A673 (cell line): ENCODE measurements at regions not wholly inside any gene's neighbourhood (a gene's known extent, or its start where the extent isn't known, plus 50 kb on each side); places are given as distances from the start of the nearest gene placed in this dataset.

Experiments
- BruUV-seq: library from RNA; stranded (reverse); fragments of 400-500 nt; replicated peaks from 2 replicates; lab custom pipeline; 2021; lab: Mats Ljungman, UMichigan
- CTCF ChIA-PET: fragments of 300-600 bp; sonication (Branson Sonifier 250); formaldehyde crosslinking; loops from one replicate; lab custom pipeline; 2022; ENCODE audit warnings: antibody characterized with exemption; lab: Charles Lee
- POLR2A ChIA-PET: fragments of 300-600 bp; sonication (Branson Sonifier 250); formaldehyde crosslinking; loops from one replicate; lab custom pipeline; 2022; ENCODE audit warnings: antibody characterized with exemption; ENCODE audit not compliant: low non-redundant PET; lab: Charles Lee
- DNase-seq: peaks from one replicate; pipeline ENCODE4 v3.0.0-alpha.2; 2015; ENCODE audit warnings: low spot score
- H3K27ac ChIP-seq: fragments of 200-600 bp; sonication (generic); 2 replicates; pipeline ENCODE4 v1.5.1; 2016; ENCODE audit warnings: mixed run types, low read depth, mild to moderate bottlenecking, mixed read lengths, antibody characterized with exemption, low read length; ENCODE audit not compliant: poor library complexity, severe bottlenecking
- H3K27me3 ChIP-seq: fragments of 200-600 bp; sonication (generic); replicated peaks from 2 replicates; pipeline ENCODE4 v1.6.1; 2017; ENCODE audit warnings: mixed run types, low read depth, mild to moderate bottlenecking, mixed read lengths, antibody characterized with exemption, low read length; ENCODE audit not compliant: insufficient read depth, poor library complexity
- H3K36me3 ChIP-seq: fragments of 200-600 bp; sonication (generic); 2 replicates; pipeline ENCODE4 v1.6.1; 2016; ENCODE audit warnings: mixed run types, mild to moderate bottlenecking, mixed read lengths, antibody characterized with exemption, low read length; ENCODE audit not compliant: insufficient read depth, poor library complexity, severe bottlenecking
- H3K4me1 ChIP-seq: fragments of 200-600 bp; sonication (generic); 2 replicates; pipeline ENCODE4 v1.6.1; 2017; ENCODE audit warnings: mixed run types, mild to moderate bottlenecking, mixed read lengths, antibody characterized with exemption, low read length; ENCODE audit not compliant: insufficient read depth, poor library complexity, severe bottlenecking
- H3K4me3 ChIP-seq: fragments of 200-600 bp; sonication (generic); 2 replicates; pipeline ENCODE4 v1.5.1; 2016; ENCODE audit warnings: low read depth, mixed run types, mild to moderate bottlenecking, mixed read lengths, low read length; ENCODE audit not compliant: poor library complexity, severe bottlenecking
- H3K9me3 ChIP-seq: fragments of 200-600 bp; sonication (generic); 2 replicates; pipeline ENCODE4 v1.6.1; 2016; ENCODE audit warnings: mixed run types, low read depth, mild to moderate bottlenecking, mixed read lengths, antibody characterized with exemption, low read length; ENCODE audit not compliant: poor library complexity, severe bottlenecking
- EZH2 ChIP-seq: fragments of 200-600 bp; sonication (generic); IDR thresholded peaks from 2 replicates; pipeline ENCODE4 v1.6.1; 2017; ENCODE audit warnings: borderline replicate concordance, low read depth, mild to moderate bottlenecking, mixed read lengths, antibody characterized with exemption, low read length; ENCODE audit not compliant: poor library complexity, severe bottlenecking
- intact Hi-C: fragments of 100-400 bp; cut with micrococcal nuclease; formaldehyde crosslinking; loops from one replicate; pipeline ENCODE4 v1.10.0; 2022; ENCODE audit not compliant: unreplicated experiment
- TF ChIP-seq, protein P1 (sequence below): fragments of 300-800, 200-600 bp; sonication (generic); conservative IDR thresholded peaks from 2 replicates; pipeline ENCODE4 v1.5.1; 2017; ENCODE audit warnings: low read depth, mild to moderate bottlenecking, antibody characterized with exemption, low read length, moderate library complexity, mixed read lengths

GRCh38 chrX:82757614-82758013 lies 750.5 kb upstream of the POU3F4 start:
- no peaks in the 10 kb centered on the region for H3K9me3 ChIP-seq
- ChIA-PET POLR2A (no interaction called here), CTCF (no interaction called here)
- H3K36me3 ChIP-seq: no peaks in the 10 kb centered on the region
- H3K27ac ChIP-seq: no peak overlapping the region
- DNase-seq: no peak
- intact Hi-C loops: loop anchor here (5.0 kb wide), 1 partner anchor 35 kb away; no protein-coding TSS in a partner anchor
- H3K4me3 ChIP-seq: no peak overlapping the region
- no peaks in the 10 kb centered on the region for H3K4me1 ChIP-seq
- no TSS peak for BruUV-seq
- TF ChIP-seq, protein P1, sequence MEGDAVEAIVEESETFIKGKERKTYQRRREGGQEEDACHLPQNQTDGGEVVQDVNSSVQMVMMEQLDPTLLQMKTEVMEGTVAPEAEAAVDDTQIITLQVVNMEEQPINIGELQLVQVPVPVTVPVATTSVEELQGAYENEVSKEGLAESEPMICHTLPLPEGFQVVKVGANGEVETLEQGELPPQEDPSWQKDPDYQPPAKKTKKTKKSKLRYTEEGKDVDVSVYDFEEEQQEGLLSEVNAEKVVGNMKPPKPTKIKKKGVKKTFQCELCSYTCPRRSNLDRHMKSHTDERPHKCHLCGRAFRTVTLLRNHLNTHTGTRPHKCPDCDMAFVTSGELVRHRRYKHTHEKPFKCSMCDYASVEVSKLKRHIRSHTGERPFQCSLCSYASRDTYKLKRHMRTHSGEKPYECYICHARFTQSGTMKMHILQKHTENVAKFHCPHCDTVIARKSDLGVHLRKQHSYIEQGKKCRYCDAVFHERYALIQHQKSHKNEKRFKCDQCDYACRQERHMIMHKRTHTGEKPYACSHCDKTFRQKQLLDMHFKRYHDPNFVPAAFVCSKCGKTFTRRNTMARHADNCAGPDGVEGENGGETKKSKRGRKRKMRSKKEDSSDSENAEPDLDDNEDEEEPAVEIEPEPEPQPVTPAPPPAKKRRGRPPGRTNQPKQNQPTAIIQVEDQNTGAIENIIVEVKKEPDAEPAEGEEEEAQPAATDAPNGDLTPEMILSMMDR: no peak
- no peak for TF ChIP-seq EZH2
- H3K27me3 ChIP-seq: no peaks in the 10 kb centered on the region

DNA sequence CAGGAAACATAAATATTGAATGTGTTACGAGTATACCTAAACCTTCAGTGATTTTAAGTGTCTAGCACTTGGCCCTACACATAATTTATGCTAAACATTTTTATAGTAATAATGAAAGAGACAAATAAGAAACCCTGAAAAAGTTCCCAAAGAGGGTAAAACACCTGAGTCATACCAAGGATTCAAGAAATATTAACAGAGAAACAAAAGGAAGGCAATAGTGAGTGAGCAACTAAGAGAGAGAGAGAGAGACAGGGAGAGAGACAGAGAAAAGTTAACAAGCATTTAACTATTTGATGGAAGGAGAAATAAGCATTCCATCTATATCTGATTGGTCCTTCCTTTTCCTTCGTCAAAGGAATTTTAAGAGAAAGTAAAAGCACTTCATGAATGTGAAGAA lies 743.6 kb upstream of the POU3F4 start:
- no peak overlapping the region for H3K4me3 ChIP-seq
- ChIA-PET POLR2A (no interaction called here), CTCF (no interaction called here)
- no peaks in the 10 kb centered on the region for H3K4me1 ChIP-seq
- H3K27ac ChIP-seq: no peak overlapping the region
- no peak for DNase-seq
- H3K36me3 ChIP-seq: no peaks in the 10 kb centered on the region
- no TSS peak for BruUV-seq
- TF ChIP-seq, protein P1: no peak
- no peak for TF ChIP-seq EZH2
- H3K27me3 ChIP-seq: no peaks in the 10 kb centered on the region
- intact Hi-C loops: no loop called here
- H3K9me3 ChIP-seq: peaks cover 5% of the 10 kb centered on the region

DNA sequence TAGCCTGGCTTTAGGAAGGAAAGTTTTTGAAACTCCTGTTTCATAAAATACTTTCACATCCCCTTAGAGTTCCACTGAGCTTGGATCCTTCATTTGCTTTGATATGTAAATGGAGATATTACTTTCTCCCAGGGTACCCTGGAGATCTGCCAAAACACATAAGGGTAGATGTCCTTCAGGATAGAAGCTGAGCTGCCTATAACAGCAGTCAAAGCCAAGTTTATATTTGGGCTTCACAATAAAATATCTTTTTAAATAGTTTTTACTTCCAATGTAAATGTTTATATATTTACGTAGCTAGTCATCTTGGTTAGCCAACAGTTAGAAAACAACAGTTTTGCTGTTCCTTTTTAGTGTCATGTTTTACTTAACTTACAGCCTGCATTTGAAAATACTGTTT lies 742.3 kb upstream of the POU3F4 start:
- Histone ChIP-seq H3K27ac (no peak overlapping the region), H3K4me3 (no peak overlapping the region), H3K36me3 (no peaks in the 10 kb centered on the region), H3K9me3 (peaks cover 5% of the 10 kb centered on the region), H3K4me1 (no peaks in the 10 kb centered on the region), H3K27me3 (no peaks in the 10 kb centered on the region)
- POLR2A ChIA-PET: no interaction called here
- BruUV-seq: no TSS peak
- intact Hi-C loops: no loop called here
- CTCF ChIA-PET: no interaction called here
- no peak for DNase-seq
- no peak for TF ChIP-seq EZH2
- TF ChIP-seq, protein P1: no peak
